ENCODE measurements at regions not wholly inside any gene's neighbourhood (a gene's known extent, or its start where the extent isn't known, plus 50 kb on each side); places are given as distances from the start of the nearest gene placed in this dataset.

GRCh38 chr9:85430659-85431338, 311.0 kb downstream of the AGTPBP1 start:
- intact Hi-C loops (cut with micrococcal nuclease) (no loop called here), in situ Hi-C loops (cut with MboI; ENCODE audit: low sequenced_read_pairs) (no loop called here), dilution Hi-C loops (cut with HindIII; ENCODE audit: low sequenced_read_pairs, unreplicated experiment) (no loop called here)
- no peak for ATAC-seq (ENCODE audit: low read depth)
- no peaks in the 10 kb centered on the region for H3K36me3 ChIP-seq (ENCODE audit: control insufficient read depth, insufficient read depth, low read length)
- H4K20me1 ChIP-seq (ENCODE audit: insufficient read depth, low read length), result no peaks in the 10 kb centered on the region
- CTCF ChIA-PET, result no interaction called here
- H2BK20ac ChIP-seq (ENCODE audit: low read depth, low read length), result no peak overlapping the region
- WGBS, 2 experiments (ENCODE audit: extremely low coverage in 2 of 2, insufficient read length in 1 of 2), result 50% methylated on average over 3 of the region's 18 CpGs; no CpG with 5 or more reads in 1 of the 2 experiments
- no peaks in the 10 kb centered on the region for H3K9me1 ChIP-seq (ENCODE audit: insufficient read depth, low read length)
- H3K27ac ChIP-seq (ENCODE audit: insufficient read depth, low read length), result no peak overlapping the region
- no peak overlapping the region for H4K91ac ChIP-seq (ENCODE audit: insufficient read depth, low read depth, low read length)
- no peak overlapping the region for H2BK15ac ChIP-seq (ENCODE audit: low read depth, low read length)
- H3K9ac ChIP-seq (ENCODE audit: low read depth, low read length), result no peak overlapping the region
- POLR2A ChIA-PET (ENCODE audit: unreplicated experiment), result no interaction called here
- H3K4me1 ChIP-seq (ENCODE audit: control insufficient read depth, insufficient read depth, low read length), result no peaks in the 10 kb centered on the region
- no peak for TF ChIP-seq BHLHE40 (IDR thresholded peaks at IDR 0.05; ENCODE audit: low read depth, low read length)
- no peak for TF ChIP-seq CTCF (conservative IDR thresholded peaks at IDR 0.05; ENCODE audit: low read depth, low read length)
- TF ChIP-seq, protein P1, sequence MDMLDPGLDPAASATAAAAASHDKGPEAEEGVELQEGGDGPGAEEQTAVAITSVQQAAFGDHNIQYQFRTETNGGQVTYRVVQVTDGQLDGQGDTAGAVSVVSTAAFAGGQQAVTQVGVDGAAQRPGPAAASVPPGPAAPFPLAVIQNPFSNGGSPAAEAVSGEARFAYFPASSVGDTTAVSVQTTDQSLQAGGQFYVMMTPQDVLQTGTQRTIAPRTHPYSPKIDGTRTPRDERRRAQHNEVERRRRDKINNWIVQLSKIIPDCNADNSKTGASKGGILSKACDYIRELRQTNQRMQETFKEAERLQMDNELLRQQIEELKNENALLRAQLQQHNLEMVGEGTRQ (IDR thresholded peaks at IDR 0.05; ENCODE audit: low read depth, low read length), result no peak
- TF ChIP-seq SMC3 (IDR thresholded peaks at IDR 0.05; ENCODE audit: low read depth, low read length), result no peak
- no peak for TF ChIP-seq MAFK (IDR thresholded peaks at IDR 0.05; ENCODE audit: low read depth, low read length)
- TF ChIP-seq MAZ (IDR thresholded peaks at IDR 0.05; ENCODE audit: borderline replicate concordance, low read depth, low read length), result no peak
- TF ChIP-seq ELK1 (IDR thresholded peaks at IDR 0.05; ENCODE audit: borderline replicate concordance, low read depth, low read length), result no peak
- TF ChIP-seq POLR2A (IDR thresholded peaks at IDR 0.05; ENCODE audit: low read depth, low read length), result no peak
- TF ChIP-seq CEBPB (IDR thresholded peaks at IDR 0.05; ENCODE audit: low read depth, low read length), result no peak
- no peak for TF ChIP-seq NFE2L2 (IDR thresholded peaks at IDR 0.05; ENCODE audit: low read depth, low read length)
- no peak for TF ChIP-seq FOS (IDR thresholded peaks at IDR 0.05; ENCODE audit: low read depth, low read length)
- no peak for TF ChIP-seq RCOR1 (IDR thresholded peaks at IDR 0.05; ENCODE audit: insufficient replicate concordance, low read length)
- TF ChIP-seq CHD1 (IDR thresholded peaks at IDR 0.05; ENCODE audit: low read depth, low read length), result no peak
- TF ChIP-seq RAD21 (IDR thresholded peaks at IDR 0.05; ENCODE audit: low read length), result no peak
- TF ChIP-seq MXI1 (IDR thresholded peaks at IDR 0.05; ENCODE audit: borderline replicate concordance, low read depth, low read length), result no peak
- TF ChIP-seq RFX5 (IDR thresholded peaks at IDR 0.05; ENCODE audit: low read depth, low read length), result no peak
- no peak overlapping the region for H4K5ac ChIP-seq (ENCODE audit: low read depth, low read length)
- no peak overlapping the region for H2BK5ac ChIP-seq (ENCODE audit: low read depth, low read length, poor library complexity, severe bottlenecking)
- H3K18ac ChIP-seq (ENCODE audit: low read depth, low read length), result no peak overlapping the region
- H3K4me2 ChIP-seq (ENCODE audit: low read depth, low read length), result no peak overlapping the region
- no peak overlapping the region for H3K23ac ChIP-seq (ENCODE audit: low read depth, low read length)
- H3K27me3 ChIP-seq (ENCODE audit: control insufficient read depth, insufficient read depth, low read length), result no peaks in the 10 kb centered on the region
- H3K79me1 ChIP-seq (ENCODE audit: low read depth in 1 of 2, low read length in 2 of 2), result no peaks in the 10 kb centered on the region
- H4K8ac ChIP-seq (ENCODE audit: low read depth in 2 of 2, low read length in 2 of 2), result no peak overlapping the region
- DNase-seq, result no peak
- BruUV-seq (replicated peaks), result no TSS peak
- no peak overlapping the region for H2BK120ac ChIP-seq (ENCODE audit: low read depth, low read length)
- no peak overlapping the region for H2AK9ac ChIP-seq (replicated peaks; ENCODE audit: low read depth, low read length, poor library complexity)
- H2AK5ac ChIP-seq (ENCODE audit: low read depth, low read length), result no peak overlapping the region
- H3K4me3 ChIP-seq (ENCODE audit: insufficient read depth, low read depth, low read length), result no peak overlapping the region
- H3K14ac ChIP-seq (replicated peaks; ENCODE audit: low read depth, low read length), result no peak overlapping the region
- peaks cover 30% of the 10 kb centered on the region for H3K9me3 ChIP-seq (ENCODE audit: control insufficient read depth, insufficient read depth, low read length)
- no peak overlapping the region for H3K56ac ChIP-seq (ENCODE audit: extremely low read depth, insufficient read depth, low read length)
- no peak overlapping the region for H3K4ac ChIP-seq (ENCODE audit: low read depth, low read length)
- H2AFZ ChIP-seq (replicated peaks; ENCODE audit: low read length, poor library complexity), result no peak overlapping the region
